ENCODE measurements at regions not wholly inside any gene's neighbourhood (a gene's known extent, or its start where the extent isn't known, plus 50 kb on each side); places are given as distances from the start of the nearest gene placed in this dataset.

- TF ChIP-seq ZNF274 (IDR thresholded peaks at IDR 0.05; ENCODE audit: low read depth, low read length) (no peak), YY1 (IDR thresholded peaks at IDR 0.05; ENCODE audit: insufficient read depth, insufficient read length) (no peak), SUZ12 (IDR thresholded peaks at IDR 0.05; ENCODE audit: extremely low read depth, insufficient read depth, insufficient read length) (no peak)
These were observed 774.8 kb upstream of the ID2 start for GRCh38 chr2:7907041-7907440.

All from NT2/D1 (cell line).